Esophagus muscularis mucosa (tissue), 4 donors: ENCODE measurements at regions not wholly inside any gene's neighbourhood (a gene's known extent, or its start where the extent isn't known, plus 50 kb on each side); places are given as distances from the start of the nearest gene placed in this dataset.

Experiments
- CTCF ChIP-seq, 3 experiments: fragments of 200-600 bp in 2 of 3; fragments of 450-650 bp in 1 of 3; sonication (generic) in 2 of 3; IDR thresholded peaks; one replicate each; pipeline ENCODE4 v1.5.1; 2017 to 2019; ENCODE audit warnings: antibody characterized with exemption in 3 of 3, mild to moderate bottlenecking in 2 of 3, moderate library complexity in 1 of 3
- EP300 ChIP-seq: sonication (generic); formaldehyde crosslinking; IDR thresholded peaks from one replicate; pipeline ENCODE4 v1.6.1; 2017; ENCODE audit warnings: antibody characterized with exemption
- POLR2A ChIP-seq: fragments of 450-650 bp; IDR thresholded peaks from one replicate; pipeline ENCODE4 v1.6.1; 2017; ENCODE audit warnings: antibody characterized with exemption, moderate library complexity, mild to moderate bottlenecking, low read depth

- no peak for TF ChIP-seq CTCF (IDR thresholded peaks at IDR 0.05)
- TF ChIP-seq POLR2A, result no peak
- no peak for TF ChIP-seq EP300
Measured at GRCh38 chr3:191094057-191094845, 104.8 kb upstream of the OSTN start.
